Fibroblast of mammary gland (primary cell): ENCODE measurements at regions not wholly inside any gene's neighbourhood (a gene's known extent, or its start where the extent isn't known, plus 50 kb on each side); places are given as distances from the start of the nearest gene placed in this dataset.

Experiments
- DNase-seq: peaks from one replicate; pipeline ENCODE4 v3.0.0-alpha.2; 2010; ENCODE audit warnings: low read depth
- H3K4me3 ChIP-seq: 2 replicates; pipeline ENCODE4 v1.5.1; 2011; ENCODE audit warnings: low read depth, mild to moderate bottlenecking, low read length, moderate library complexity; ENCODE audit not compliant: control insufficient read depth
- TF ChIP-seq, protein P1 (sequence below): conservative IDR thresholded peaks from 2 replicates; pipeline ENCODE4 v1.5.1; 2011; ENCODE audit warnings: low read depth, low read length, inconsistent platforms; ENCODE audit not compliant: control insufficient read depth, insufficient read depth

DNA sequence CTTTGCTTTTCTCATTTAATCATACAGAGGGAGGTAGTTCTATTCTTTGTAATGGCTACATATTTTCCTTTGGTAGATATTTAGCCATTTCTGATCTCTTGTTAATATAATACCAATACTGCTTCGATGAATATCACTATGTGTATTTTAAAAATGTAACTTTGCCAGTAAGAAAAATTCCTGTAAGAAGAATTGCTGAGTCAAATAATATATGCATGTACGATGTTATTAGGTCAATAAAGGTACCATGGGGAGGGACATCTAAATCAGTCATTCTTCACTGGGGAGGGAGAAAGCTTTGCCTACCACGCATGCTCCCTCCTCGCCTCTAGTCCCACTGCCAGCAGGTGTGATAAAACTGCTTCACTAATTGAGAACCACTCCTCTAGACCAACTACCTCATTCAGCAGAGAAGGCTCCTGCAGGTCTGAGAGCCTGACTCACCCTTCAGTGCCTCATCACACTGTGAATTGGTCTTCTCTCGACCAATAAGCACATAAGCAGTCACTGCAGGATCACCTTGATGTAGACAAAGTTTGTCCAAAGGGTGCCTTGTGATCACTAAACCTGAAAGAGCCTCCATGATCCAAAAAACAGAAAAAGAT lies 56.1 kb upstream of the TBCA start:
- TF ChIP-seq, protein P1, sequence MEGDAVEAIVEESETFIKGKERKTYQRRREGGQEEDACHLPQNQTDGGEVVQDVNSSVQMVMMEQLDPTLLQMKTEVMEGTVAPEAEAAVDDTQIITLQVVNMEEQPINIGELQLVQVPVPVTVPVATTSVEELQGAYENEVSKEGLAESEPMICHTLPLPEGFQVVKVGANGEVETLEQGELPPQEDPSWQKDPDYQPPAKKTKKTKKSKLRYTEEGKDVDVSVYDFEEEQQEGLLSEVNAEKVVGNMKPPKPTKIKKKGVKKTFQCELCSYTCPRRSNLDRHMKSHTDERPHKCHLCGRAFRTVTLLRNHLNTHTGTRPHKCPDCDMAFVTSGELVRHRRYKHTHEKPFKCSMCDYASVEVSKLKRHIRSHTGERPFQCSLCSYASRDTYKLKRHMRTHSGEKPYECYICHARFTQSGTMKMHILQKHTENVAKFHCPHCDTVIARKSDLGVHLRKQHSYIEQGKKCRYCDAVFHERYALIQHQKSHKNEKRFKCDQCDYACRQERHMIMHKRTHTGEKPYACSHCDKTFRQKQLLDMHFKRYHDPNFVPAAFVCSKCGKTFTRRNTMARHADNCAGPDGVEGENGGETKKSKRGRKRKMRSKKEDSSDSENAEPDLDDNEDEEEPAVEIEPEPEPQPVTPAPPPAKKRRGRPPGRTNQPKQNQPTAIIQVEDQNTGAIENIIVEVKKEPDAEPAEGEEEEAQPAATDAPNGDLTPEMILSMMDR = no peak
- DNase-seq = no peak
- no peak overlapping the region for H3K4me3 ChIP-seq

GRCh38 chr5:77828445-77828844 lies 52.3 kb upstream of the TBCA start:
- TF ChIP-seq, protein P1 = peak; percentile 25
- no peak overlapping the region for H3K4me3 ChIP-seq
- DNase-seq = peak; percentile 17
